Transverse colon (tissue), 4 donors: ENCODE measurements at regions not wholly inside any gene's neighbourhood (a gene's known extent, or its start where the extent isn't known, plus 50 kb on each side); places are given as distances from the start of the nearest gene placed in this dataset.

Source experiments
- EP300 ChIP-seq: sonication (generic); formaldehyde crosslinking; IDR thresholded peaks from one replicate; pipeline ENCODE4 v1.6.1; 2017; ENCODE audit warnings: antibody characterized with exemption, low read depth
- POLR2A ChIP-seq: fragments of 450-650 bp; IDR thresholded peaks from one replicate; pipeline ENCODE4 v1.6.1; 2016; ENCODE audit warnings: antibody characterized with exemption, mild to moderate bottlenecking, moderate library complexity
- POLR2AphosphoS5 ChIP-seq, 3 donors: sonication (generic); formaldehyde crosslinking; IDR thresholded peaks; one replicate each; pipeline ENCODE4 v1.6.1; 2016; ENCODE audit warnings: antibody characterized with exemption in 3 of 3
- TF ChIP-seq, protein P1 (sequence below), 5 experiments: fragments of 200-600 bp in 3 of 5; fragments of 450-650 bp in 2 of 5; sonication (generic) in 3 of 5; IDR thresholded peaks; 1 replicate in 2 of 5; 2 replicates in 3 of 5; pipeline ENCODE4 v1.5.1; 2016 to 2017; ENCODE audit warnings: antibody characterized with exemption in 5 of 5, inconsistent platforms in 3 of 5, mild to moderate bottlenecking in 2 of 5, moderate library complexity in 1 of 5

- TF ChIP-seq POLR2A (no peak), POLR2AphosphoS5 (IDR thresholded peaks at IDR 0.05) (no peak), EP300 (no peak)
- TF ChIP-seq, protein P1, sequence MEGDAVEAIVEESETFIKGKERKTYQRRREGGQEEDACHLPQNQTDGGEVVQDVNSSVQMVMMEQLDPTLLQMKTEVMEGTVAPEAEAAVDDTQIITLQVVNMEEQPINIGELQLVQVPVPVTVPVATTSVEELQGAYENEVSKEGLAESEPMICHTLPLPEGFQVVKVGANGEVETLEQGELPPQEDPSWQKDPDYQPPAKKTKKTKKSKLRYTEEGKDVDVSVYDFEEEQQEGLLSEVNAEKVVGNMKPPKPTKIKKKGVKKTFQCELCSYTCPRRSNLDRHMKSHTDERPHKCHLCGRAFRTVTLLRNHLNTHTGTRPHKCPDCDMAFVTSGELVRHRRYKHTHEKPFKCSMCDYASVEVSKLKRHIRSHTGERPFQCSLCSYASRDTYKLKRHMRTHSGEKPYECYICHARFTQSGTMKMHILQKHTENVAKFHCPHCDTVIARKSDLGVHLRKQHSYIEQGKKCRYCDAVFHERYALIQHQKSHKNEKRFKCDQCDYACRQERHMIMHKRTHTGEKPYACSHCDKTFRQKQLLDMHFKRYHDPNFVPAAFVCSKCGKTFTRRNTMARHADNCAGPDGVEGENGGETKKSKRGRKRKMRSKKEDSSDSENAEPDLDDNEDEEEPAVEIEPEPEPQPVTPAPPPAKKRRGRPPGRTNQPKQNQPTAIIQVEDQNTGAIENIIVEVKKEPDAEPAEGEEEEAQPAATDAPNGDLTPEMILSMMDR (IDR thresholded peaks at IDR 0.05): no peak
These were observed 444.6 kb downstream of the REEP3 start for GRCh38 chr10:63965846-63966245.
